ENCODE measurements at regions not wholly inside any gene's neighbourhood (a gene's known extent, or its start where the extent isn't known, plus 50 kb on each side); places are given as distances from the start of the nearest gene placed in this dataset.

DNA sequence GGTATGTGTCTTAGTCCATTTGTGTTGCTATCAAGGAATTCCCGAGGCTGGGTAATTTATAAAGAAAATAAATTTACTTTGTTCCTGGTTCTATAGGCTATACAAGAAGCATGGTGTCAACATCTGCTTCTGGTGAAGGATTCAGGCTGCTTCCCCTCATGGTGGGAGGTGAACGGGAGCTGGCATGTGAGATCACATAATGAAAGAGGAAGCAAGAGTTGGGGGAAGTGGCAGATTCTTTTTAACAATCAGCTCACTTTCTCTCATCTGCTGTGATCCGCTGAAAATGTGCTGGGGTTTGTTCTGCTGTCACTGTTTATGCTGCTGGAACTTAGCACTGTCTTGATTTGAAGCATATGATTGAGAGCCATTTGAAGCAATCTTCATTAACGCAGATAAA lies 730.0 kb upstream of the SORCS1 start:
- Mint-ChIP-seq H3K9me3 (peaks cover 4% of the 10 kb centered on the region), H3K27ac (no peak overlapping the region)

GRCh38 chr10:107889105-107889504 lies 724.6 kb upstream of the SORCS1 start:
- no peak overlapping the region for H3K27ac Mint-ChIP-seq
- no peaks in the 10 kb centered on the region for H3K36me3 Mint-ChIP-seq
- H3K4me1 Mint-ChIP-seq, result no peaks in the 10 kb centered on the region
- no peaks in the 10 kb centered on the region for H3K27me3 Mint-ChIP-seq
- no peak overlapping the region for H3K4me3 Mint-ChIP-seq
- peaks cover 9% of the 10 kb centered on the region for H3K9me3 Mint-ChIP-seq

More for the DNA sequence above, 730.0 kb upstream of the SORCS1 start:
- H3K36me3 Mint-ChIP-seq, result no peaks in the 10 kb centered on the region
- no peaks in the 10 kb centered on the region for H3K27me3 Mint-ChIP-seq
- H3K4me1 Mint-ChIP-seq, result no peaks in the 10 kb centered on the region
- H3K4me3 Mint-ChIP-seq, result no peak overlapping the region

- no peak overlapping the region for H3K27ac Mint-ChIP-seq
- no peaks in the 10 kb centered on the region for H3K4me1 Mint-ChIP-seq
- no peak overlapping the region for H3K4me3 Mint-ChIP-seq
- no peaks in the 10 kb centered on the region for H3K27me3 Mint-ChIP-seq
- H3K9me3 Mint-ChIP-seq, result peaks cover 16% of the 10 kb centered on the region
- H3K36me3 Mint-ChIP-seq, result no peaks in the 10 kb centered on the region
Measured at GRCh38 chr10:107880185-107880584, 715.7 kb upstream of the SORCS1 start.

DNA sequence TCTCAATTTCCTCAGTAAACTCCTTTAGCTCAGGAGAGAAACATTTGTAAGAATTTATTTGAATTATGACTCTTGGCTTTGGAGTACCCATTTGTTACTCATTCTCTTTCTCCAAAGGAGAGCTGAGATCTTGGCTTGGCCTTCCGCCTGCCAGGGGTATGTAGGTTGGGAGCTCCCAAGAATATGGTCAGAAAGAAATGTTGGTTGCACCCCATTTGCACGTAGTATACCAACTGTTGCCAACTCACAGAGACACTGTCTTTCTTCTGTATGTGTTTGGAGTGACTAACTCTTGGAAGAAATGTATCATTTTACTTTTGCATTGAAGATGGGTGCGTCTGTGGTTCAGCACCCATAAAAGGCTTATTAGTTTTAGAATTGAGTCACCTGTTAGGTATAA lies 708.5 kb upstream of the SORCS1 start:
- H3K4me3 Mint-ChIP-seq, result no peak overlapping the region
- H3K9me3 Mint-ChIP-seq, result peaks cover 4% of the 10 kb centered on the region
- H3K27me3 Mint-ChIP-seq, result no peaks in the 10 kb centered on the region
- no peak overlapping the region for H3K27ac Mint-ChIP-seq
- H3K36me3 Mint-ChIP-seq, result no peaks in the 10 kb centered on the region
- no peaks in the 10 kb centered on the region for H3K4me1 Mint-ChIP-seq

- Mint-ChIP-seq H3K27me3 (no peaks in the 10 kb centered on the region), H3K27ac (no peak overlapping the region), H3K36me3 (no peaks in the 10 kb centered on the region), H3K4me3 (no peak overlapping the region), H3K4me1 (no peaks in the 10 kb centered on the region), H3K9me3 (no peaks in the 10 kb centered on the region)
Measured at GRCh38 chr10:107865691-107866090, 701.2 kb upstream of the SORCS1 start.

- Mint-ChIP-seq H3K27me3 (no peaks in the 10 kb centered on the region), H3K27ac (no peak overlapping the region), H3K9me3 (peaks cover 4% of the 10 kb centered on the region), H3K36me3 (no peaks in the 10 kb centered on the region), H3K4me3 (no peak overlapping the region), H3K4me1 (no peaks in the 10 kb centered on the region)
Measured at GRCh38 chr10:107859065-107859464, 694.6 kb upstream of the SORCS1 start.

GRCh38 chr10:107856047-107856315 lies 691.5 kb upstream of the SORCS1 start:
- Mint-ChIP-seq H3K27me3 (no peaks in the 10 kb centered on the region), H3K4me3 (no peak overlapping the region), H3K36me3 (no peaks in the 10 kb centered on the region), H3K9me3 (peaks cover 4% of the 10 kb centered on the region), H3K4me1 (no peaks in the 10 kb centered on the region), H3K27ac (no peak overlapping the region)

DNA sequence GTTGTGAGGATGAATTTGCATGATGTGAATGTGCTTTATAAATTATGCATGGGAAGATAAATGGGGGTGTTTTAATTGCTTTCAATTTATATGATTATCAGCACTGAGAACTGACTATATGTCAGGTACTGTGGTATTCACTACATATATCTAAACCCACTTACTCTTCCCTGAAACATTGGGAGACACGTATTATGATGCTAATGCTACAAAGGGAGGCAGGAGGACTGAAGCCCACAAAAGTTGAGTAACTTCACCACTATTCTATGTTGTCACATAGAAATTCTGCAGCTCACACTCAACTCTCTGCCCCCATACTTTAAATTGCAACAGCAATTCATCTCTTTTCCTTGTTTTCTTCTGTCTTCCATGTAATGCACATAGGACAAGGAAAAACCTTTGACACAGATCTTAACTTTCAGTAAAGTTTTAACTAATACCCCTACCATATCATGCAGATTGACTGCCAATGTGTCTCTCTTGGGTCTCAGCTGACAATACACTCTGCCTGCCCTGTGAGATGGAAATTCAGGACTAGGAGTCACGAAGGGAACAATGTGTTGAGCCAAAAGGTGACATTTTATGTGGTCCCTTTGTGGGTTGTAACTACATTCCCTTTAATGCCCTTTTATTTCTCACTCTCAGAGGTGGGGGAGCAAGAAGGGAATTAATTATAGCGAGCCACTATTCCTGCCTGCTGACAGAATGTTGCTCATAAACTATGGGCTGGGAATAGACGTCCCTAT lies 691.0 kb upstream of the SORCS1 start:
- Mint-ChIP-seq H3K27me3 (no peaks in the 10 kb centered on the region), H3K27ac (no peak overlapping the region), H3K4me1 (no peaks in the 10 kb centered on the region), H3K36me3 (no peaks in the 10 kb centered on the region), H3K4me3 (no peak overlapping the region), H3K9me3 (peaks cover 4% of the 10 kb centered on the region)

- H3K9me3 Mint-ChIP-seq, result peaks cover 6% of the 10 kb centered on the region
- H3K4me1 Mint-ChIP-seq, result no peaks in the 10 kb centered on the region
- H3K27me3 Mint-ChIP-seq, result no peaks in the 10 kb centered on the region
- H3K36me3 Mint-ChIP-seq, result no peaks in the 10 kb centered on the region
- H3K27ac Mint-ChIP-seq, result no peak overlapping the region
- no peak overlapping the region for H3K4me3 Mint-ChIP-seq
Measured at GRCh38 chr10:107848726-107849360, 684.3 kb upstream of the SORCS1 start.

- no peaks in the 10 kb centered on the region for H3K36me3 Mint-ChIP-seq
- peaks cover 6% of the 10 kb centered on the region for H3K9me3 Mint-ChIP-seq
- H3K4me1 Mint-ChIP-seq, result no peaks in the 10 kb centered on the region
- no peaks in the 10 kb centered on the region for H3K27me3 Mint-ChIP-seq
- H3K27ac Mint-ChIP-seq, result no peak overlapping the region
- H3K4me3 Mint-ChIP-seq, result no peak overlapping the region
Measured at GRCh38 chr10:107847620-107848019, 683.1 kb upstream of the SORCS1 start.

- Mint-ChIP-seq H3K9me3 (peaks cover 10% of the 10 kb centered on the region), H3K36me3 (no peaks in the 10 kb centered on the region), H3K27ac (no peak overlapping the region), H3K27me3 (no peaks in the 10 kb centered on the region), H3K4me3 (no peak overlapping the region), H3K4me1 (no peaks in the 10 kb centered on the region)
Measured at GRCh38 chr10:107834706-107835105, 670.2 kb upstream of the SORCS1 start.

- Mint-ChIP-seq H3K9me3 (peaks cover 10% of the 10 kb centered on the region), H3K4me3 (no peak overlapping the region), H3K27me3 (no peaks in the 10 kb centered on the region), H3K36me3 (no peaks in the 10 kb centered on the region), H3K27ac (no peak overlapping the region), H3K4me1 (no peaks in the 10 kb centered on the region)
Measured at GRCh38 chr10:107831772-107832171, 667.3 kb upstream of the SORCS1 start.

DNA sequence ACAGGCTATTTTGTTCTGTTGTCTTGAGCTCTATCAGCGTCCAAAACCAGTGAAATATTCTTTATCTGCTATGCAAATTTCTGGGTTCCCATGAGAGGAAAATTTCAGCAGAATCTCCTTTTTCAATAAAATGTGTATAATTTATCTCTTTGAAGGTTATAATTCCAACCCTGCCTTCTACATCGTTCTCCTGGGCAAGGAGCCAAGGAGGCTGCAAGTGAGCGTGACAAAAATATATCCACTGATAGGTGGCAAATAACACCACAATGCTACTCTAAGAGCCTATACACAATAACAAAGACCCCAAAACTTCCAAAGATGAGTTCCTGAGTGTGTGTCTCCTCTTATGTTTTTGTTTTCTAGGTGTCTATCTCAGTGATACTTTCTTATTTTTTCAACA lies 664.7 kb upstream of the SORCS1 start:
- Mint-ChIP-seq H3K27me3 (no peaks in the 10 kb centered on the region), H3K4me1 (no peaks in the 10 kb centered on the region), H3K36me3 (no peaks in the 10 kb centered on the region), H3K4me3 (no peak overlapping the region), H3K9me3 (peaks cover 6% of the 10 kb centered on the region), H3K27ac (no peak overlapping the region)

DNA sequence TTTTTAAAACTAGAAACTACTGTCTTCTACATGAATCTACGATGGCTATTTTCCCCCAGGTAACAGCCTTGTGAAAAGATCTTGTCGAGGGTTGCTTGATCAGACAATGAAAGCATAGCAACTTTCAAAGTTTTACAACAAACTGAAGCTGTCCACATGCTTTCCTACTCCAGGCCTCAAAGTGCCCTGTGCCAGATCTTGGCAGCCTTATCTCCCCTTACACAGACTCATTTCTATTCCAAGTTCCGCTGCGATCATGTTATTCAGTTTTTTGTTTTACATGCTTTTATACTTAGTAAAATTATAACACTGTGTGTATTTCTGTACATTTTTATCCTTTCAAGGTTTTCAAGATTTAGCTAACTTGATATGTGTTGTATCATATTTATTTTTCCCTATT lies 661.7 kb upstream of the SORCS1 start:
- no peak overlapping the region for H3K4me3 Mint-ChIP-seq
- H3K9me3 Mint-ChIP-seq, result peaks cover 5% of the 10 kb centered on the region
- no peak overlapping the region for H3K27ac Mint-ChIP-seq
- no peaks in the 10 kb centered on the region for H3K27me3 Mint-ChIP-seq
- H3K36me3 Mint-ChIP-seq, result no peaks in the 10 kb centered on the region
- no peaks in the 10 kb centered on the region for H3K4me1 Mint-ChIP-seq

DNA sequence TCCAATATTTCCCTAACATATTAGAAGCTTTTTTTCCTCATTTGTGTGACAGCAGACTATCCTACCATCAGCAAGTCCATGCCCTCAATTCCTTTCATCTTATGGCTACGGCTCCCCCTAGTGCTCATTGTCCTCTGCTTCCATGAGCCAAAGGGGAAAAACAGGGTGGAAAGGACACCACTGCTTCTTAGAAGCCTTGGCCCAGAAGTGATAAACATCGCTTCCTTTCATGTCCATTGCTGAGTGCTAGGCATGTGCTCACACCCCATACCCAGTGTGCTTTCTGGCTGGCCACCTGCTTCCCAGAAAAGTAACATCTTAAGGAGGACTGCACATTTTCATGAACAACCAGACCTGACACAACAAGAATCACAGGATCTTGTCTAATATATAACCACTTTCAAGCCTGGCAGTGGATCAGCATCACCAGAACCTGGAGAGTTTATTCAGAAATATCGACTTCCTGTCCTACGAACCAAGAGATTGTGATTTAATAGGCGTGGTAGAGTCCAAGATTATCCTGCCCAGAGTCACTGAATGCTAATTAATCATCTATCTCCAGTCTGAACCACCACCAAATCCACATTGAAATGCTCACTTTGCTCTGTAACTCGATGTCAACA lies 650.5 kb upstream of the SORCS1 start:
- H3K4me1 Mint-ChIP-seq, result no peaks in the 10 kb centered on the region
- H3K27ac Mint-ChIP-seq, result no peak overlapping the region
- no peaks in the 10 kb centered on the region for H3K27me3 Mint-ChIP-seq
- no peak overlapping the region for H3K4me3 Mint-ChIP-seq
- H3K9me3 Mint-ChIP-seq, result peaks cover 4% of the 10 kb centered on the region
- H3K36me3 Mint-ChIP-seq, result no peaks in the 10 kb centered on the region

DNA sequence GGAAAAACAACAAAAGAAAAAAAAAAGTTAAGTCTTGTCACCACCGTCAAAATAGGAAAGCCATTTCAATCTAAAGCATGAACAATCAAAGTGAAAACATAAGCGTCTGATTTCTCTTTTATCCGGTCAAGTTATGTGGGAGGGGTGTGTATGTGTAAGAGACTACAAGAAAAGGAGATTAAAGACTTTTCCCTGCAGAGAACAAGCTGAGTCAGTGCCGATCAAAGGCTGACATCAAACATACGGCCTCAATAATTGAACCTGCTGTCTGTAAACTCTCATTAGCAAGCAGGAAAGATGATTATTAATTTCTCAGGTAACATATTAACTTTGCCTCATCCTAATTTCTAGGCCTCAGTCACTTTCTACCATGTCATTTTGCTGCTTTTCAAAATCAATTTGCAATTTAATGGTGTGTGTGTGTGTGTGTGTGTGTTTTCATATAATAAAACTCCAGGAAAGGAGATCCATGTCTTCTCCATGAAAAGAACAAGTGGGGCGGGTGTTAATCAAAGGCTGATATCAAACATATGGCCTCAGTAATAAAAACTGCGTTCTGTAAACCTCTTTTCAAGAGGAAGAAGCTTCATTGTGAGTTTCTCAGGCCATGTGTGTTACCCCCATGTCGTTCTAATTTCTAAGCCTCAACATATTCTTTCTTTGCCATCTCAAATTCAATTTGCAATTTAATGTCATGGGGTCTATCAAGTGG lies 649.1 kb upstream of the SORCS1 start:
- H3K4me3 Mint-ChIP-seq, result no peak overlapping the region
- H3K27ac Mint-ChIP-seq, result no peak overlapping the region
- H3K36me3 Mint-ChIP-seq, result no peaks in the 10 kb centered on the region
- no peaks in the 10 kb centered on the region for H3K27me3 Mint-ChIP-seq
- H3K4me1 Mint-ChIP-seq, result no peaks in the 10 kb centered on the region
- no peaks in the 10 kb centered on the region for H3K9me3 Mint-ChIP-seq

All from activated naive CD4-positive, alpha-beta T cell treated with anti-CD3 and anti-CD28 coated beads, Interleukin-2, amount 50 U/mL, for 24 hours (primary cell).